ENCODE measurements at regions not wholly inside any gene's neighbourhood (a gene's known extent, or its start where the extent isn't known, plus 50 kb on each side); places are given as distances from the start of the nearest gene placed in this dataset.

DNA sequence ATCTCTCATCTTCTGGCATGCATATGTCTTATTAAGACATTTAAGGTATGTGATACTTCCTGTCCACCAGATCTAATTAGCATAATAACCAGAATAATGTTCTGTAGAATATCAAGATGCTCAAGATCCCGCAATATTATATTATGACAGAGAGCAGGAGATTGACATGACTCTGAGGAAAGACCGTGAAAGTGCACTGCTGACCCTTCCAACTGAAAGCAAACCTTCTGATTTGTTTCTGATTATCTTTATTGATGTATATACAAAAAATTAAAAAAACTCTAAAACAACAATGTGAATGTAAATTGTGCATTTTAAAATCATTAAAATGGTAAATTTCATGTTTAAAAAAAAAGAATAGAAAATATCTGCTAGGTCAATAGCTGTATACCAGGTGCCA is 184.4 kb upstream of the TMEM45B start:
- peaks cover 0 to 8% (median 0%) of the 10 kb centered on the region in 3 donors for H3K9me3 ChIP-seq
- peaks cover 3% of the 10 kb centered on the region for H3K27me3 ChIP-seq
- no peak overlapping the region for H3K27ac ChIP-seq
- H3K4me3 ChIP-seq: no peak overlapping the region
- no peaks in the 10 kb centered on the region for H3K36me3 ChIP-seq
- no peak for TF ChIP-seq POLR2AphosphoS5 (IDR thresholded peaks at IDR 0.05)
- TF ChIP-seq, protein P1, sequence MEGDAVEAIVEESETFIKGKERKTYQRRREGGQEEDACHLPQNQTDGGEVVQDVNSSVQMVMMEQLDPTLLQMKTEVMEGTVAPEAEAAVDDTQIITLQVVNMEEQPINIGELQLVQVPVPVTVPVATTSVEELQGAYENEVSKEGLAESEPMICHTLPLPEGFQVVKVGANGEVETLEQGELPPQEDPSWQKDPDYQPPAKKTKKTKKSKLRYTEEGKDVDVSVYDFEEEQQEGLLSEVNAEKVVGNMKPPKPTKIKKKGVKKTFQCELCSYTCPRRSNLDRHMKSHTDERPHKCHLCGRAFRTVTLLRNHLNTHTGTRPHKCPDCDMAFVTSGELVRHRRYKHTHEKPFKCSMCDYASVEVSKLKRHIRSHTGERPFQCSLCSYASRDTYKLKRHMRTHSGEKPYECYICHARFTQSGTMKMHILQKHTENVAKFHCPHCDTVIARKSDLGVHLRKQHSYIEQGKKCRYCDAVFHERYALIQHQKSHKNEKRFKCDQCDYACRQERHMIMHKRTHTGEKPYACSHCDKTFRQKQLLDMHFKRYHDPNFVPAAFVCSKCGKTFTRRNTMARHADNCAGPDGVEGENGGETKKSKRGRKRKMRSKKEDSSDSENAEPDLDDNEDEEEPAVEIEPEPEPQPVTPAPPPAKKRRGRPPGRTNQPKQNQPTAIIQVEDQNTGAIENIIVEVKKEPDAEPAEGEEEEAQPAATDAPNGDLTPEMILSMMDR (IDR thresholded peaks at IDR 0.05): no peak
- no peak for TF ChIP-seq POLR2A (IDR thresholded peaks at IDR 0.05)
- TF ChIP-seq EP300 (IDR thresholded peaks at IDR 0.05): no peak
- ATAC-seq: no peak
- 76 to 83% methylated on average over 1 to 2 of the region's 2 CpGs for WGBS, 2 donors (ENCODE audit: low coverage in 1 of 2)
- no peaks in the 10 kb centered on the region for H3K4me1 ChIP-seq

DNA sequence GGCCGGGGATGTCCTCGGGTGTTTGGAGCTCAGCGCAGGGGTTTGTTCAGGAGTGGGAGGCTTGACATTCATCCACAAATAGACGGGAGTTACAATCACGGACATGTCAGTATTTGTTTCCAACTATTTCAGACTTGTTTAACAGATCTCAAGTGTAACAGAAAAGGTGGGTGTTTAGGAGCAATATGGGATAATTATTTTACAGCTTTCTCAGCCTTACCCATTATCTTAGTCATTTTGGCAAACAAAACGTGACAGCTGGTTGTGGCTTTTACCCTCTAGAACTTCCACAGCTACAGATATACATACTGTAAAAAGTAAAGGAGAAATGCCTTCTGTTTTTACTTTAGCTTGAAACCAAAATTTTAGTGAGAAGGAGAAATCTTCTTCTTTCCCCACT is 178.7 kb upstream of the TMEM45B start:
- H3K4me3 ChIP-seq: no peak overlapping the region
- 33 to 58% methylated on average over 3 to 6 of the region's 6 CpGs for WGBS, 2 donors (ENCODE audit: low coverage in 1 of 2)
- peaks cover 3% of the 10 kb centered on the region for H3K27me3 ChIP-seq
- no peaks in the 10 kb centered on the region for H3K36me3 ChIP-seq
- no peak overlapping the region for H3K27ac ChIP-seq
- TF ChIP-seq, protein P1 (IDR thresholded peaks at IDR 0.05): no peak
- no peak for TF ChIP-seq POLR2AphosphoS5 (IDR thresholded peaks at IDR 0.05)
- no peak for TF ChIP-seq POLR2A (IDR thresholded peaks at IDR 0.05)
- no peak for TF ChIP-seq EP300 (IDR thresholded peaks at IDR 0.05)
- no peak for ATAC-seq
- no peaks in the 10 kb centered on the region for H3K9me3 ChIP-seq
- H3K4me1 ChIP-seq: no peaks in the 10 kb centered on the region

- no peaks in the 10 kb centered on the region for H3K4me1 ChIP-seq
- 88 to 91% methylated on average over 5 to 6 of the region's 6 CpGs for WGBS, 2 donors (ENCODE audit: low coverage in 1 of 2)
- no peak overlapping the region for H3K27ac ChIP-seq
- no peak for ATAC-seq
- H3K4me3 ChIP-seq: no peak overlapping the region
- no peaks in the 10 kb centered on the region for H3K36me3 ChIP-seq
- H3K9me3 ChIP-seq: no peaks in the 10 kb centered on the region
- H3K27me3 ChIP-seq: peaks cover 3% of the 10 kb centered on the region
- TF ChIP-seq POLR2AphosphoS5 (IDR thresholded peaks at IDR 0.05) (no peak), EP300 (IDR thresholded peaks at IDR 0.05) (no peak), POLR2A (IDR thresholded peaks at IDR 0.05) (no peak)
- TF ChIP-seq, protein P1 (IDR thresholded peaks at IDR 0.05): no peak
Measured at GRCh38 chr11:129637473-129637872, 178.2 kb upstream of the TMEM45B start.

DNA sequence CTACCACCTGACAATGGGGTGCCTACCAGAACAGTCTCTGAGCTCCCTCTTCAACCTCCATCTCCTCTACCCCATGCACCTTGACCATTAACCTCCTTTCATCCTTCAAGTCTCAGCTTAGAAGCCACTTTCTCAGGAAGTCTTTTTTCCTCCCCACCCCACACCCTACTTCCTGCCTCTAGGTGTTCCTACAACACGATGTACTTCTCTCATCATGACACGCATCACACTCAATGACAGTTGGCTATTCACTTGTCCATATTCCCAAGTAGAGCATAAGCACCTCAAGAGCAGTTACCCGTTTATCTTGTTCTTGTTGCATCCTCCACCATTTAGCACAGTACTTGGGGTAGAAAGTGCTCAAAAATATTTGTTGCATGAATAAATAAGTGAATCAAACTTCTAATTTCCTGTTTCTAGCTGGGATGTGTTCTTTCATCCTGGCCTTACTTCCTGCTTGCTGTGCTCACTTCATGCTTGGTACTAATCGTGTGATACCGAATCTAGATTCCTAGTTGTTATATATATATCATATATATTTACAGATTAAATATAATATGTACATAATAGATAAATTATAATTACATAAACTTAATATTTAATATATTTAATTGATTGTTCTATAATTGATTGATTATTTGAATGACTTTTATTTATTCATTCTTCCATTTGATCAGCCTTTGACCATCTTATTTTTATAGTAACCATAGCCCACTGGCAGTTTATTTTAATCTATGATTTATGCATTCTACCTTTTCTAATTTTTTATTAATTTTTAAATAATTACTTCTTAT is 177.5 kb upstream of the TMEM45B start:
- WGBS, 2 donors (ENCODE audit: low coverage in 1 of 2): 63 to 68% methylated on average over 5 of the region's 5 CpGs
- H3K27ac ChIP-seq: no peak overlapping the region
- no peak for ATAC-seq
- no peaks in the 10 kb centered on the region for H3K36me3 ChIP-seq
- no peaks in the 10 kb centered on the region for H3K9me3 ChIP-seq
- TF ChIP-seq POLR2AphosphoS5 (IDR thresholded peaks at IDR 0.05) (no peak), POLR2A (IDR thresholded peaks at IDR 0.05) (no peak), EP300 (IDR thresholded peaks at IDR 0.05) (no peak)
- TF ChIP-seq, protein P1 (IDR thresholded peaks at IDR 0.05): no peak
- peaks cover 3% of the 10 kb centered on the region for H3K27me3 ChIP-seq
- no peak overlapping the region for H3K4me3 ChIP-seq
- no peaks in the 10 kb centered on the region for H3K4me1 ChIP-seq

DNA sequence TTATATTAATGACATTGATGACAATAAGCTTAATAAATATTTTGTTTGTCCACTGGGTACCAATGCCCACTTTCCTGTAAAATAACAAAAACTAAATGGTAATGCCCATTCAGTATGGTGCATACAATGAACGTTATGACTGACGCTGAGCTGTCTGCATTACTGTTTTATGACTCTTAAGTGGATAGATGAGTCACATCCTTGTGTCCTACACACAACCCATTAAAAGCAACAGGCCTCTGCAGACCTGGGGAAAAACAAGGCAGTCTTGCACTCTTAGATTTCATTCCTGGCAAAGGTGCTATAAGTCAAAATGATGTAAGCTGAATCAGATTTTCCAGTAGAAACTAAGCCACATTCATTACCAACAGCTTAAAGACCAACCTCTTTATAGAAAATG is 176.3 kb upstream of the TMEM45B start:
- H3K4me1 ChIP-seq: no peaks in the 10 kb centered on the region
- ATAC-seq: no peak
- H3K27me3 ChIP-seq: peaks cover 3% of the 10 kb centered on the region
- TF ChIP-seq, protein P1 (IDR thresholded peaks at IDR 0.05): no peak
- TF ChIP-seq EP300 (IDR thresholded peaks at IDR 0.05): no peak
- no peak for TF ChIP-seq POLR2AphosphoS5 (IDR thresholded peaks at IDR 0.05)
- TF ChIP-seq POLR2A (IDR thresholded peaks at IDR 0.05): no peak
- WGBS, 2 donors (ENCODE audit: low coverage in 1 of 2): 60 to 81% methylated on average over 2 of the region's 2 CpGs
- no peak overlapping the region for H3K4me3 ChIP-seq
- no peak overlapping the region for H3K27ac ChIP-seq
- H3K9me3 ChIP-seq: no peaks in the 10 kb centered on the region
- no peaks in the 10 kb centered on the region for H3K36me3 ChIP-seq
